HG03521 (cell line): ENCODE measurements at regions not wholly inside any gene's neighbourhood (a gene's known extent, or its start where the extent isn't known, plus 50 kb on each side); places are given as distances from the start of the nearest gene placed in this dataset.

Source experiments
- ATAC-seq: cut with Tn5 transposase; IDR thresholded peaks from one replicate; pipeline ENCODE4 v1.9.1; 2021; ENCODE audit warnings: mild to moderate bottlenecking, moderate library complexity; ENCODE audit not compliant: unreplicated experiment

DNA sequence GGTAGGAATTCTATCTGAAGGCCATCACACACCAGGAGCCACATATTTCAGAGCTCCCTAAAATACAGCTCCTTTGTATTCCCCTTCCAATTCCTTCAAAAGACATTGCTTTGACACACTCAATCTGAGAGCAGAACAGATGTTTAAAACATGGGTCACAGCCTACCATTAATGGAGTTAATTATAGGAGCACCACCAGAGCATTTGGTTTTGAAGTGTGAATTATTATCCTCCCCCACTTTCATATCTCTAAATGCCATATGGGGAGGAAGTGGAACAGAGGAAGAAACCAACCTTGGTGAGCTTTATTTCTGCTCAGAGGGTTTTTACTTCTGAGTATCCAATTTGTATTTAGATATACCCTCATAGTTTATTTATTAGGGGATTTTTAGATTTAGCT, 50.7 kb upstream of the TNFRSF21 start:
- ATAC-seq, result no peak

DNA sequence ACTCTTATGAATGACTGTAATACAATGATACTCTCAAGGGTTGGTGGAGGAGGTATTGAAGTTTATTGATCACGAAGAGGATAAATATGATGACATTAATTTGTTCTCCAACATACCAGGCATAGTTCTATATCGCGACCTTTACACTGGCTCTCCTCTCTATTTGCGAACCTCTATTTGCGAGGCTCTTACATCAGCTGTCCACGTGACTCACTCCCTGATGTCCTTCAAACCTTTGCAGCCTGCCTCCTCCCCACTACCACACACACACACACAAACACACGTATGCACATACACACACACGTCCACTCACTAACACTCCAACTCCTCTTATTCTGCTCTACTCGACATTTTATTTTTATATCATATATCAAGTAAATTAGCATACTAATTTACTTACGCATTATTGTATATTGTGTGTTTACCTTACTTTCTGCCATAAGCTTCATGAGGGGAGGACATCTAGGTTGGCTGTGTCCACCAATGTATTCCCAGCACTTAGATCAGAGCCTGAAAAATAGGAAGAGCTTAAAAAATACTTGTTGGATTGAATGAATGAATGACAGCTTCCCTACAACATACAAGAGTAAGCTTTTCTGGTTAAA, 53.3 kb upstream of the TNFRSF21 start:
- no peak for ATAC-seq

DNA sequence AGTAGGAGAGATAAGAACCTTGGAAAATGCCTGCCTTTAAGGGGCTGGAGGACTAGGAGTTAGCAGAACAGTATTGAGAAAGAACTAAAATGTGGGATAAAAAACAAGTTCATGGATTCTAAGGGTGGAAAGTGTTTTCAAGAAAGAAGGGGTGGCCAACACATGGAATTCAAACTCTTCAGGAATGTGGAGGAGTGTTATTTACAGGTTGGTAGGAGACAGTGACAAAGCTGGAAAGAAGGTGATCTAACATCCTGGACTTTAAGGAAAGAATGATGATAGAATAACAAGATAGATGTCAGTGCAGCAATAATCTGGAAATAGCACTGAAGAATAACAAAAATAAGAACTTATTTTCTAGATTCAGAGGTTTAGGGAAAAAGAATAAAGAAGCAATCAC, 54.0 kb upstream of the TNFRSF21 start:
- no peak for ATAC-seq

DNA sequence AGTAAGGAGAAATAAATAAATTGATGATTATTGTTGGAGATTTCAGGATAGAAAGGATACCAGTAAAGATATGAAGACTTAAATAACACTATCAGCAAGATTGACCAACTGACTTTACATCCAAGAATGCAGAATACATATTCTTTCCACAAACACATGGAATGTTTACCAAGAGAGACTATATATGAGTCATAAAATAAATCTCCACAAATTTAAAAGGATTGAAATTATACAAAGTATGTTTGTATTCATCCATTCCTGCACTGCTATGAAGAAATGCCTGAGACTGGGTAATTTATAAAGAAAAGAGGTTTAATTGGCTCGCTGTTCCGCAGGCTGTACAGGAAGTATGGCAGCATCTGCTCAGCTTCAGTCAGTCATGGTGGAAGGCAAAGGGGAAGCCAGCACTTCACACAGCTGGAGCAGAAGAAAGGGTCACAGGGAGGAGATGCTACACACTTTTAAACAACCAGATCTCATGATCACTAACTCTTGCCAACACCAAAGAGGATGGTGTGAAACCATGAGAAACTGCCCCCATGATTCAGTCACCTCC, 56.7 kb upstream of the TNFRSF21 start:
- ATAC-seq, result no peak

DNA sequence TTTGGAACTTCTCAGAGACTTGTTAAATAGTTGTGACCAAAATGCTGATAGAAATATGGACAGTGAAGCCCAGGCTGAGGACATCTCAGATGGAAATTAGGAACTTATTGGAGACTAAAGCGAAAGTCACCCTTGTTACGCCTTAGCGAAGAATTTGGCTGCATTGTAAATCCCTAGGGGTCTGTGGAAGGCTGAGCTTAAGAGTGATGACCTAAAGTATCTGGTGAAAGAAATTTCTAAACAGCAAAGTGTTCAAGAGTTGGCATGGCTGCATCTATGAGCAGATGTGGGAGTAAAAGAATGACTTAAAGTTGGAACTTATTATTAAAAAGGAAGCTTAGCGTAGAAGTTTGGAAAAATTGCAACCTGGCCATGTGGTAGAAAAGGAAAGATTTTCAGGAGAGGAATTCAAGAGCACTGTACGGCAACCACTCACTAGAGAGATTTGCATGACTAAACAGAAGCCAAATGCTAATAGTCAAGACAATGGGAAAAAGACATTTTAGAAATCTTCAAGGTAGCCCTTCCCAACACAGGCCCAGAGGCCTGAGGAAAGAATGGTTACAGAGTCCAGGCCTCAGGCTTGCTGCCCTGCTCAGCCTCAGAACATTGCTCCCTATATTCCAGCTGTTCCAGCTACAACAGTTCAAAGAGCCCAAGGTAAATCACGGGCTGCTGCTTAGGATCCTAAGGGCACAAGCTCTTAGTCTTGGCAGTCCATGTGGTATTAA, 61.6 kb upstream of the TNFRSF21 start:
- no peak for ATAC-seq

DNA sequence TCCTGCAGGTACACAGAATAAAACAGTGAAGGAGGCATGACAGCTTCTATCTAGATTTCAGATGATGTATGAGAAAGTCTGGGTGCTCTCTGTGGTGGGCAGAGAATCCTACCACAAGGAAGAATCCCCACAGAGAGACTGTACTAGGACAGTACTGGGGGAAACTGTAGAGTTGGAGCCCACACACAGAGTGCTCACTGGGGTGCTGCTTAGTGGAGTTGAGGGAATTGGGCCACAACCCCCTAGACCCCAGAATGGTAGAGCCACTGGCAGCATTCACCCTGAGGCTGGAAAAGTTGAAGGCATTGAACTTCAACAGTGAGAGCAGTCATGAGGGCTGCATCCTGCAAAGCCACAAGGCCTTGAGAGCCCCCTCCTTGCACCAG, 62.2 kb upstream of the TNFRSF21 start:
- no peak for ATAC-seq

DNA sequence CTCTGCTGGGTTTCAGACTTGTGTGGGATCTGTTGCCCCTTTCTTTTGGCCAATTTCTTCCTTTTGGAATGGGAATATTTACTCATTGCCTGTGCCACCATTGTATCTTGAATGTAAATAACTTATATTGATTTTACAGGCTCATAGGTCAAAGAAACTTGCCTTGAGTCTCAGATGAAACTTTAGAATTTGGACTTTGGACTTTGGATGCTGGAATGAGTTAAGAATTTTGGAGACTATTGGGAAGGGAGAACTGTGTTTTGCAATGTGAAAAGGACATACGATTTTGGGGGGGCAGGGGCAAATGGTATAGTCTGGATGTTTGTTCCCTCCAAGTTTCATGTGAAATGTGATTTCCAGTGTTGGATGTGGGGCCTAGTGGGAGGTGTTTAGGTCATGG, 62.6 kb upstream of the TNFRSF21 start:
- ATAC-seq, result no peak

DNA sequence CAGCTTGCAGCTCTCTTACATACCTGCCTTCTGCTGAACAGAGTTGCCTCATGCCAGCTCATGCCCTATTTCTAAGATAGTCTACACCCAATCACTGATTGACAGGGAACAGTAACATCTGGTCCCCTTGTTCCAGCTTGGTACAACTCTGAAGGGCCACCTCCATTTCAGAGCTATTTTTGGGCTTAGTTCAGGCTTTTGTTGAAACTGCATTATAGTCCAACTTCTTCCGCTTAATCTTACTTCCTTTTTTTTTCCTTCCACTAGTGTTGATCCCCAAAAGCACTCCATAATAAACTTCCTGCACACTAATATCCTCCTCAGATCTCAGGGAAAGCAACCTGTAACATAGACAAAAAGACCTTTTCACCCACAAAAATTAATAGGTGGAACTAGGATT, 65.7 kb upstream of the TNFRSF21 start:
- ATAC-seq, result no peak

DNA sequence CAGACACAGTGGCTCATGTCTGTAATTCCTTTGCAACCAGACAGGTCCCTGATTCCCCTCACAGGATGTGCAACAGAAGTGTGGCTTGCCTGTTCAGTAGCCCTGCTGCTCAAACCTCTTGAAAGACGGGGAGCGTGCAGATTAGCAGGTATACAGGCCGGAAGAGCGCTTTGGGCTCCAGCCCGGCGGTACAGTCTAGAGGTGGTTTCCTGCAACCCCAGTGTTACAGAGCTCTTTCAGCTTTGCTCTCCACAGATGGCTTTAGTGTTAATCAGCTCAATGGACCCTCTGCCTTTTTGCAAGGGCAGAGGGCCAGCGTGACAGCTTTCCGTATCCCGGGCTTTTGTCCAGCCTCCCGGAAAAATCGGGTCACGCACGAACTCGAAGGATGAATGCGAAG, 67.2 kb upstream of the TNFRSF21 start:
- no peak for ATAC-seq

DNA sequence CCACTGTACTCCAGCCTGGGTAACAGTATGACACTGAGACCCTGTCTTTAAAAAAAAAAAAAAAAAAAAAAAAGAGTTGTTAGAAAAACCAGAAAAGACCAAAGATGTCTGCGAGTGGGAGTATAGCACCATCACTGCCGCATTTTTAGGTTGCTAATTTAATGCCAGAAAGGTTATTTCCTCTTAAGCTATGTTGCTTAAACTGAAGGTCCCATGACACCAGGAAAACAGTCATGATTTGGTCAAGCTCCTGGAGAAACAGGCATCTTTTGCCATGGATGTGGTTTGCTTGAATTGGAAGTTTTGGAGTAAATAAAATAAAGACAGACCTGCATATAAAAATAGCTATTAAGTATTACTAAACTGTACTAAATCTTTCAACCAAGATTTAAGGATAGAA, 68.3 kb upstream of the TNFRSF21 start:
- no peak for ATAC-seq

DNA sequence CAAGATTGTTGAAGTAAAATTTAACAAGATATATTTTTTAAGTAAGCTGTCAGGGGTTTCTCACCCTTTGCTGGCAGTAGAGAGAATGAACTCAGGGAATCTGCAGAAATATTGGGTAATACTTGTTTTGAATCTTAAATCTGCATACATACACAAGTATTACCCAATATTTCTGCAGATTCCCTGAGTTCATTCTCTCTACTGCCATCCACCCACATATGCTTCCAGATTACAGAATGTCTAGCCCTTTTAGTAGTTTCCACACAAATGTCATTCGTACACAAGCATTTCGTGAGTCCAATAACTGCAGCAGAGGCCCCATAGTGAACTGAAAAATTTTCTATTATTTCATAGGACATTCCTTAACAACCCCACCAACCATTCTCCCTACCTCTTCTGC, 69.6 kb upstream of the TNFRSF21 start:
- ATAC-seq, result no peak

DNA sequence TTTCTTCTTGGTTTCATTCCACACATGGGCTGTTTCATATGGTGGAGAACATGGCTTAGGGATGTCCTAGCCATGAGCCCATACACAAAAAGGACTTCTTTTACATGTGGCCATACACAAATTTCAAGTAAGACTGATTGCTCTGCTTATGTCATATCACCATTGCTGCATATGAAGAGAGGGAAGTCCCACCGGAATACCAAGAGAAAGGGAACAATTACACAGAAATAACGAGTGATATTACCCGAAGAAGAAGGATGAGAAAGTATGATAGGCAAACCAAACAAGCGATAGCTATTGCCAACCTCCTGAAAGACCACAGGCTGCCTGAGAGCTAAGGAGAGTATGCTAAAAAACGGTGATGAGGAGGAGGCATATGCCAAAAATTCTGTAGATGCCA, 70.5 kb upstream of the TNFRSF21 start:
- ATAC-seq, result no peak

DNA sequence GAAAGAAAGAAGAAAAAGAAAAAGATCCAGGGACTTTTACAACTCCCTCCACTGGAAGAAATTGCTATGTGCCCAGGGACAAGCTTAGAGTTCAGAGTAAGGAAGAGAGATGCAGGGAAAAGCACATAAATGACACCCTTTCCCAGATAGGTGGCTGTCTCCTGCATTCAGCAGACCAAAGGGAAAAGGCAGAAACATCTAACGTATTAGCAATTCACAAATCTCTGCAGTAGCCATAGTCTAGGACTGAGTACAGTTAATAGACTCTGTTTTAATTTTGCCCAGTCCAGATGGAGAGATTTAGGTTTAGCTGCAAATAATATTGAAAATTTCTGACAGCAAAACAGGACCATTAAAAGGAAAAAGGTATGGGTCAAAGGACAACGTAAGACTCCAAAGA, 71.3 kb upstream of the TNFRSF21 start:
- ATAC-seq, result no peak

DNA sequence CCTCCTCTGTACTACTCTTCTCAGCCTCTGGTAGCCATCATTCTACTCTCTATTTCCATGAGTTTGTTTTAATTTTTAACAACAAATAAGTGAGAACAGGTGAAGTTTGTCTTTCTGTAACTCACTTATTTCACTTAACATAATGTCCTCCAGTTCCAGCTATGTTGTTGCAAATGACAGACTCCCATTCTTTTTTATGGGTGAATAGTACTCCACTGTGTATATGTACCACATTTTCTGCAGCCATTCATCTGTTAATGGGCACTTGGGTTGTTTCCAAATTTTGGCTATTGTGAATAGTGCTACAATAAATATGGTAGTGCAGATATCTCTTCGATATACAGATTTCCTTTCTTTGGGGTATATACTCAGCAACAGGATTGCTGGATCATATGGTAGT, 73.7 kb upstream of the TNFRSF21 start:
- no peak for ATAC-seq

DNA sequence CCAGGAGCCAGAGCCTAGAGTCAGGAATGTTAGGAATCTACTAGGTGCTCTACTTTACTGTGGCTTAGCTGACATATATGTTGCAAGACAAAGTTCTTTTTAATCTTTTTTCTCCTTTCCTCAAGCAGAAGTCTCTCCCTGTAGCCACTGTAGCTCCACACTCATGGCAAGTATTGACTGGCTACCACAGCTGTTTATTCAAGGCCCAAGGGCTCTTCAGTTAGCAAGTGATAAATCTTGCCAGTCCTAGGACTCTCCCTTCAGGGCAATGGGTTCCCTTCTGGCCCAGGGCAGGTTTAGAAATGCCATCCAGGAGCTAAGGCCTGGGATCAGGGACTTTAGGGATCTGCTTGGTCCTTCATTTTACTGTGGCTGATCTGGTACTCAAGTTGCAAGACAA, 82.0 kb upstream of the TNFRSF21 start:
- no peak for ATAC-seq

DNA sequence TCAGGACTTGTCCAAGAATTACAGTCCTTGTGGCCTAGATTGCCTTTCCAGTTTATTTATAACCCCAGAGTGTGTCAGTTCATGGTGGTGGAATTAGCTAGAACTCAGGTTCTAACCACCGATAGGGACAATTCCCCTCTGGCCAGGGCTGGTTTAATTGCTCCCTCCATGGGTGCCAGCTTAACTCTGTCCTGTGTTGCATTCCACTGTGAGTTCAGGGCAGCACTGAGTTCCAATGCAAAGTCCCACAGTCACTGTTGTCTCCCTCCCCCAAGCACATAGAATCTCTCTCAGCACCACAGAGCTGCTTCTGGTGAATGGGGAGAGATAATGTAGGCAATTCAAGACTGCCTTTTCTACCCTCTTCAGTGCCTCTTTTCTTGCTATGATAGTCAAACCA, 82.5 kb upstream of the TNFRSF21 start:
- no peak for ATAC-seq

DNA sequence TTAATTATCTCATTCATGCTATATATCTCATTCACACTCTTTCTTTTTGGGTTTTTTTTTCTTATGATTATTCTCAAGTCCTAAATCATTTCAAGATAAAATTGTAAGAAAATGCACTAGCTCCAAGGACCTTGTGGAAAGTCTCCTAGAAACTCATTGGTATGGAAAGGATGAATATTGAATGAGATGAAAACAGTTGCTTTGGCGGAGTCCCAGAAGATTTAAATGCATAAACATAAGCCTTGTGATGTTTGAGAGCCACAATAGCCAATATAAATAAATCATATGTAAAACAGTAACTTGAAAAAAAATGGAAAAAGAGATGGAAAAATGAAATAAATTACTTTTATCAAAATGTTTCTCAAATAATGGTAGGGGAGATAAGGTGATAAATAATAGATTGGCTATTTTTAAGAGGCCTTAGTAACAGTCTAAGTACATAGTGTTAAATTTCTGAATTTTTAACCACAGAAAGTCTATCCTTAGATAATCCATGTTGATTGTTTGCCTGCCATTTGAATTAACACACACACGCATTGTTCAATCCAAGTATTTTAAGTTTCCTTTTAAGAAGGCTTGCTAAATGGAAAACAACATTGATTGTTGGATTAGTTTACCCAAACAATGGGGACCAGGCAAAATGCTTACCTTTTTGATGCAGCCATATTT, 81.1 kb upstream of the CD2AP start:
- ATAC-seq, result no peak

DNA sequence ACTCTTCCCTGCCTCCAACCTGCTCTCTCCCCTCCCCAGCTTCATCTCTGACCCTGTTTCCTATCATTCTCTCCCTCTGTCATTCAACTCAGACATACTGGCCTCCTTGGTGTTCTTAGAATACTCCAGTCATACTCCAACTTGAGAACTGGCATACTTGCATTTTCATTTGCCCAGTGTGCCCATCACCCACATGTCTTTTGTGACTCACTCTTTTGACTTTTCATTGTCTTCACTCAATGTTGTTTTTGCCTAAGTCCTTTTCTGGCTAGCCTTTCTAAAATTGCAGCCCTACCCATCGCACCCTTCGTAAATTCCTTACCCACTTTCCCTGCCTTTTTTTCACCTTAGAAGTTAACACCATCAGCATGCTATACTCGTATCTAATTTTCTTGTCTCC, 77.0 kb upstream of the CD2AP start:
- ATAC-seq, result no peak

DNA sequence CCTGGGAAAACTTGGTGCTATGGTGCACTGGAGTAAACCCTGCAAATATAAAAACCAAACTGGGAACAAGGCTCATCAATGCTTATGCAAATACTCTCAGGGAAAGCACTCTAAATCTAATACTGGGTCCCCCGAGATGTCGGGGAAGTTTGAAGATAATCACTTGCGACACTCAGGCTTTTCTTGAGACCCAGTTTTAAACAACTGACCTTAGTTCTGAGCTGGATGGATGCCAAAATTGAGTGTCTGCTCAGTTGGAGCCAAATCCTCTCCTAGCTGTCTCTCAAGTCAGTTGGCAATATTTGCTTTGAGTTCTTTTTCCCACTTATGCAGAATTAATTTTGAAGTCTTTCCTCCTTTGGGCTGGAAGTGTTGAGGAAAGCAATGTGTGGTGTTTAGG, 75.5 kb upstream of the CD2AP start:
- no peak for ATAC-seq

DNA sequence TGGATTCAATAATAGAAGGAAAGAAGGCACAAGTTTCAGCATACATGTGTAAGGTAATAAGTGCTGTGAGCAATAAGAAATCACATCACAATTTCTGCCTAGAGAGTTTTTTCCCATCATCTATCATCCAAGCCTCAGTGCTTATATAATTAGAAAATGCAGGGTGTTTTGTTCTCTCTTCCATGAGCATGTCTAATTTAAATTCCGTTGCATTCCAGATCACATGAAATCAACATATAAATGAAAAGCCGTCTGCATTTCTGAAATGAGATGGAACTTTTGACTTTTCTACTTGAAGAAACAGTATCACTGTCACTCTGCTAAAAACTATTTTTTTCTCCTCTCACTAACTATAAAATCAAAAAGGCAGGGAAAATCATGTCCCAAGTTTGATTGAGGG, 74.5 kb upstream of the CD2AP start:
- no peak for ATAC-seq

DNA sequence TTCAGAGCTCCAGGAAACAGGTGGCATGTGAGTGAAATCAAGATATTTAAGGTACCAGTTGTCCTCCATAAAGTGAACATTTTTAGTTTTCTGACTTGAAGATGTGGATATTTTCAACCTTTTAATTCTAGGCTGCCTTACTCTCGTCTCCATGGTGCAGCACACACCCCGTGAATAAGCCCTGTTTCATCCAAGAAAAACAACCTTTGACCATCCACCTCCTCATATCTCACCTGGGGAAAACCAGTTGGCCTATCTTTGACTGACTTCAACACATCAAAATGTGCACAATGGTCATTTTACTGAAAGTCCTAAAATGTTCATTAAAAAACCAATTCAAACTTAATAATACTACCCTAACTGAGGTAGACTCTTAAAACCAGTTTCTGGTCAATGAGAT, 73.8 kb upstream of the CD2AP start:
- no peak for ATAC-seq

DNA sequence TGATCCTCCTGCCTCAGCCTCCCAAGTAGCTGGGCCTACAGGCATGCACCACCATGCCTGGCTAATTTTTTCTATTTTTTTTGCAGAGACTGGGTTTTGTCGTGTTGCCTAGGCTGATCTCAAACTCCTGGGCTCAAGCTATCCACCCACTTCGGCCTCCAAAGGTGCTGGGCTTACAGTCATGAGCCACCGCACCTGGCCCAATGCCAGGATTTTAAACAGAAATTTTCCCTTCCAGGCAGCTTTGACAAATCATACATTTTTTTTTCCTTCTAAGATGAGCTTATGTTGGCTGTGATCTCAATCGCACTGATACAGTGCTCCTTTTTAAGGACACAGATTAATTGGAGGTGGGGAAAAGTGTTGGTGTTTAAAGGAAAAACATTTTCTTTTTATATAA, 73.2 kb upstream of the CD2AP start:
- ATAC-seq, result no peak
